Neural progenitor cell (in vitro differentiated cells): ENCODE measurements at regions not wholly inside any gene's neighbourhood (a gene's known extent, or its start where the extent isn't known, plus 50 kb on each side); places are given as distances from the start of the nearest gene placed in this dataset.

Experiments
- DNase-seq: peaks from one replicate; pipeline ENCODE4 v3.0.0-alpha.2; 2016; ENCODE audit warnings: low spot score
- H2AFZ ChIP-seq: fragments of 200-600 bp; sonication (generic); replicated peaks from 2 replicates; pipeline ENCODE4 v1.6.1; 2016; ENCODE audit warnings: antibody characterized with exemption
- H3F3A ChIP-seq: fragments of 200-600 bp; sonication (generic); 2 replicates; pipeline ENCODE4 v1.6.1; 2016; ENCODE audit warnings: antibody characterized with exemption, low read depth
- H3K27ac ChIP-seq: fragments of 200-600 bp; sonication (generic); 2 replicates; pipeline ENCODE4 v1.5.1; 2016; ENCODE audit warnings: mild to moderate bottlenecking
- H3K27me3 ChIP-seq: fragments of 200-600 bp; sonication (generic); 2 replicates; pipeline ENCODE4 v1.6.1; 2016; ENCODE audit warnings: mild to moderate bottlenecking, moderate library complexity
- H3K36me3 ChIP-seq: fragments of 200-600 bp; sonication (generic); 2 replicates; pipeline ENCODE4 v1.5.1; 2016
- H3K4me1 ChIP-seq: fragments of 200-600 bp; sonication (generic); 2 replicates; pipeline ENCODE4 v1.6.1; 2016; ENCODE audit warnings: mixed run types
- H3K4me2 ChIP-seq: fragments of 200-600 bp; sonication (generic); 2 replicates; pipeline ENCODE4 v1.6.1; 2016
- H3K4me3 ChIP-seq: fragments of 200-600 bp; sonication (generic); 2 replicates; pipeline ENCODE4 v1.5.1; 2016
- H3K79me2 ChIP-seq: fragments of 200-600 bp; sonication (generic); 2 replicates; pipeline ENCODE4 v1.6.1; 2016; ENCODE audit warnings: low read depth
- H3K9ac ChIP-seq: fragments of 200-600 bp; sonication (generic); 2 replicates; pipeline ENCODE4 v1.6.1; 2016
- H3K9me3 ChIP-seq: fragments of 200-600 bp; sonication (generic); 2 replicates; pipeline ENCODE4 v1.5.1; 2016; ENCODE audit warnings: low read depth
- H4K20me1 ChIP-seq: fragments of 200-600 bp; sonication (generic); 2 replicates; pipeline ENCODE4 v1.6.1; 2016; ENCODE audit warnings: low read depth
- H3K27ac Mint-ChIP-seq: 3 replicates; pipeline ENCODE4 v1.8.0; 2021; ENCODE audit warnings: mixed read lengths
- H3K27me3 Mint-ChIP-seq: 2 replicates; pipeline ENCODE4 v1.8.0; 2022; ENCODE audit warnings: low read depth, mild to moderate bottlenecking, inconsistent platforms, moderate library complexity, mixed read lengths; ENCODE audit not compliant: insufficient read depth
- H3K36me3 Mint-ChIP-seq: 3 replicates; pipeline ENCODE4 v1.8.0; 2021; ENCODE audit warnings: mixed read lengths
- H3K4me1 Mint-ChIP-seq: 3 replicates; pipeline ENCODE4 v1.8.0; 2021; ENCODE audit warnings: mixed read lengths
- H3K4me3 Mint-ChIP-seq: 3 replicates; pipeline ENCODE4 v1.8.0; 2021; ENCODE audit warnings: mild to moderate bottlenecking, moderate library complexity, mixed read lengths
- H3K9me3 Mint-ChIP-seq: 3 replicates; pipeline ENCODE4 v1.8.0; 2020; ENCODE audit warnings: mixed read lengths
- EZH2 ChIP-seq: fragments of 200-600 bp; sonication (generic); IDR thresholded peaks from 2 replicates; pipeline ENCODE4 v1.6.1; 2017; ENCODE audit warnings: antibody characterized with exemption, mild to moderate bottlenecking, moderate library complexity
- EZH2phosphoT487 ChIP-seq: fragments of 200-600 bp; sonication (generic); IDR thresholded peaks from 2 replicates; pipeline ENCODE4 v1.6.1; 2017; ENCODE audit warnings: antibody characterized with exemption
- TF ChIP-seq, protein P1 (sequence below): fragments of 200-600 bp; sonication (generic); IDR thresholded peaks from 2 replicates; pipeline ENCODE4 v1.5.1; 2017; ENCODE audit warnings: antibody characterized with exemption, mild to moderate bottlenecking

DNA sequence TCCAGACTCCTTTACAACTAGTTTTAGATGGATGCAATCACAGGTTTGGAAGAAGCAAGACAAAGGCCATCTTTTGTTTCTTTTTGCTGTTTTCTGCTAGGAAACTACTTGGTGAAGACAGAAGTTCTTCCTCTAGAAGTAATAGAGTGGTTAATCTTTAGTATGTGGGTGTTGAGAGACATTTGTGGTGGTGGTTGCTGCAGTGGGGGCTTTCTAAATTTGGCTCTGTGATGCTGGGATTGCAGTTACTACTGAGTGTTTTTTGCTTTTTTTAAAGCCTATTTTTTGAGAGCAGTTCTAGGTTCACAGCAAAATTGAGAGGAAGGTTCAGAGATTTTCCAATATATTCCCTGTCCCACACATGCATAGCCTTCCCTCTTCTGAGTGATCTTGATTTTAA lies 120.0 kb downstream of the AASDHPPT start:
- no peak overlapping the region for H3K4me3 Mint-ChIP-seq
- H3K4me1 Mint-ChIP-seq, result no peaks in the 10 kb centered on the region
- no peaks in the 10 kb centered on the region for H3K36me3 Mint-ChIP-seq
- no peak for TF ChIP-seq EZH2
- H3F3A ChIP-seq, result no peaks in the 10 kb centered on the region
- H3K9me3 Mint-ChIP-seq, result no peaks in the 10 kb centered on the region
- no peaks in the 10 kb centered on the region for H3K27me3 Mint-ChIP-seq
- no peak overlapping the region for H3K27ac Mint-ChIP-seq
- no peak overlapping the region for H3K4me3 ChIP-seq
- H4K20me1 ChIP-seq, result no peaks in the 10 kb centered on the region
- no peak for DNase-seq
- H3K4me1 ChIP-seq, result no peaks in the 10 kb centered on the region
- H3K4me2 ChIP-seq, result no peak overlapping the region
- H3K27ac ChIP-seq, result no peak overlapping the region
- no peaks in the 10 kb centered on the region for H3K36me3 ChIP-seq
- no peak overlapping the region for H2AFZ ChIP-seq
- H3K9me3 ChIP-seq, result no peaks in the 10 kb centered on the region
- no peak overlapping the region for H3K9ac ChIP-seq
- H3K79me2 ChIP-seq, result no peaks in the 10 kb centered on the region
- H3K27me3 ChIP-seq, result no peaks in the 10 kb centered on the region

DNA sequence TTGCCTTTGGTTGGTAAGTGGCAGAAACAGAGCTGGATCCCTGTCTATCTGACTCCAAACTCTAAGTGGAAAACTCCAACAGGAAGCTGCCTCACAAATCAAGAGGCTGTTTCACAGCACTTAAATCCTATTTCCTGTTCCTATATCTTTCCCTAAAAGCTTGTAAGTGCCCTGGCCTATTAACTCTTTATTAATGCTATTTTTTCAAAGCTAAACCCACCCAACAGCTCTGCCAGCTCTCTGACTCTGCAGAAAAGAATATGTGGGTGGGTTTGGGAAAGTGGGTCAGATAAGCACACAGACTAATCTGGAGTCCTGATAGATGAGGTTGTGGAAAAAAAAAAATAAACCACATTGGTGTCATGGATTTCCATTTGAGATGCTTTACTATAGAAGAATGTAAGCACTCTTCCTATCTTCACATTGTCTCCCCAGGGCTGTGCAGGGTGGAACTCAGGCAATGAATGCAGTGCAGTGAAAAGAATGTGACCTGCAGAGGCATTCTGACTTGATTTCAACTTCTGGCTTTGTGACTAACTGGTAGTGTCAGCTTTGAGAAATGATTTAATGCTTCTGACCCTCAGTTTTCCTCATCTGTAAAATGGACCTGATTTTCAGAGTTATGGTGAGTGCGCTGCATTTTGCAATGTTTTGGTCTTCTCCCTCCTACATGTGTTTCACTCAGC lies 125.6 kb downstream of the AASDHPPT start:
- Mint-ChIP-seq H3K27me3 (peaks cover 2% of the 10 kb centered on the region), H3K4me1 (peaks cover 5% of the 10 kb centered on the region), H3K36me3 (no peaks in the 10 kb centered on the region), H3K9me3 (no peaks in the 10 kb centered on the region), H3K4me3 (no peak overlapping the region), H3K27ac (no peak overlapping the region)
- Histone ChIP-seq H4K20me1 (no peaks in the 10 kb centered on the region), H2AFZ (no peak overlapping the region), H3K36me3 (no peaks in the 10 kb centered on the region), H3K79me2 (no peaks in the 10 kb centered on the region), H3K9me3 (no peaks in the 10 kb centered on the region), H3K9ac (no peak overlapping the region), H3K4me1 (no peaks in the 10 kb centered on the region), H3F3A (no peaks in the 10 kb centered on the region), H3K4me2 (no peak overlapping the region), H3K27me3 (no peaks in the 10 kb centered on the region), H3K27ac (no peak overlapping the region), H3K4me3 (no peak overlapping the region)
- TF ChIP-seq EZH2phosphoT487 (no peak), EZH2 (no peak)
- TF ChIP-seq, protein P1, sequence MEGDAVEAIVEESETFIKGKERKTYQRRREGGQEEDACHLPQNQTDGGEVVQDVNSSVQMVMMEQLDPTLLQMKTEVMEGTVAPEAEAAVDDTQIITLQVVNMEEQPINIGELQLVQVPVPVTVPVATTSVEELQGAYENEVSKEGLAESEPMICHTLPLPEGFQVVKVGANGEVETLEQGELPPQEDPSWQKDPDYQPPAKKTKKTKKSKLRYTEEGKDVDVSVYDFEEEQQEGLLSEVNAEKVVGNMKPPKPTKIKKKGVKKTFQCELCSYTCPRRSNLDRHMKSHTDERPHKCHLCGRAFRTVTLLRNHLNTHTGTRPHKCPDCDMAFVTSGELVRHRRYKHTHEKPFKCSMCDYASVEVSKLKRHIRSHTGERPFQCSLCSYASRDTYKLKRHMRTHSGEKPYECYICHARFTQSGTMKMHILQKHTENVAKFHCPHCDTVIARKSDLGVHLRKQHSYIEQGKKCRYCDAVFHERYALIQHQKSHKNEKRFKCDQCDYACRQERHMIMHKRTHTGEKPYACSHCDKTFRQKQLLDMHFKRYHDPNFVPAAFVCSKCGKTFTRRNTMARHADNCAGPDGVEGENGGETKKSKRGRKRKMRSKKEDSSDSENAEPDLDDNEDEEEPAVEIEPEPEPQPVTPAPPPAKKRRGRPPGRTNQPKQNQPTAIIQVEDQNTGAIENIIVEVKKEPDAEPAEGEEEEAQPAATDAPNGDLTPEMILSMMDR, result no peak
- no peak for DNase-seq

DNA sequence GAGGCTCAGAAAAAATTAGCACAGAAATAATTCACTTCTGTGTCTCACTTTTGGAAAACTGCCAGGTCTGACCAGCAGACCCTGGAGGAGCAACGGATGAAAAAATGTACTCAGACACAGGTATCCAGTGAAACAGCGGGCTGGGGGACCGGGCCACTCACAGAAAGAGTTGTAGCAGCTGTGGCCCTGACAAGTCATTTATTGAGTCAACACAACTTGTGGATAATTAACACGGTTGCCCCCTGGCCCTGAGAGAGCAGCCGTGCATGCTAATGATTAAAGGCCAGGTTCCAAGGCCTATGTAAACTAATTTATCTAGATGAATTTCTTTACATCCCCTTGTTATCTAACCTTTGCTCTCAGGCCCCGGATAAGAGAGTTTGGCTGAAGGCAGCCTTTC lies 131.3 kb downstream of the AASDHPPT start:
- no peak overlapping the region for H3K27ac Mint-ChIP-seq
- no peak for DNase-seq

DNA sequence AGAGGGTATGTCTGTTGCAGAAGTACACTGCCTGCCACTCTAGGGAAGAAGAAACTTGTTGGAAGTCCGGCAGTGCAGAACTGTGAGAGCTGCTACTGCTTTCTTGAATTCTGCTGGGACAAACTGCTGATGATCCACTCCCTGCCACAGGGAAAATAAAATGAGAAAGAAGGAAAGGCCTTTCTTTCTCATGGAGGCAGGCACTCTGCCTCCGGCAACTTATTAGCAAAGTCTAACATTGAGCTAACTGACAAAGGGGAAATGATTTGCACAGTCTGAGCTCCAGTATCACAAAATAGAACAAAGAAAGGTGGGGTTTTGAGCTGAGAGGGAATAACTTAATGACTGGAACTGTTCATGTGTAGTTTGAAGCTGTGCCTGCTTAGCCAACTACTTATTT lies 134.6 kb downstream of the AASDHPPT start:
- Histone ChIP-seq H3K27me3 (no peaks in the 10 kb centered on the region), H3K36me3 (no peaks in the 10 kb centered on the region), H4K20me1 (no peaks in the 10 kb centered on the region), H3K27ac (no peak overlapping the region), H3F3A (no peaks in the 10 kb centered on the region), H3K4me2 (no peak overlapping the region), H3K4me1 (peaks cover 7% of the 10 kb centered on the region), H3K9ac (no peak overlapping the region), H3K9me3 (no peaks in the 10 kb centered on the region), H3K4me3 (no peak overlapping the region), H3K79me2 (no peaks in the 10 kb centered on the region), H2AFZ (no peak overlapping the region)
- no peak for DNase-seq
- Mint-ChIP-seq H3K4me3 (no peak overlapping the region), H3K27ac (no peak overlapping the region), H3K36me3 (no peaks in the 10 kb centered on the region), H3K27me3 (peaks cover 3% of the 10 kb centered on the region), H3K4me1 (peaks cover 5% of the 10 kb centered on the region), H3K9me3 (no peaks in the 10 kb centered on the region)
- TF ChIP-seq, protein P1, result no peak
- TF ChIP-seq EZH2 (no peak), EZH2phosphoT487 (no peak)

More for the DNA sequence above, 131.3 kb downstream of the AASDHPPT start:
- Mint-ChIP-seq H3K27me3 (peaks cover 2% of the 10 kb centered on the region), H3K4me3 (no peak overlapping the region), H3K4me1 (peaks cover 10% of the 10 kb centered on the region), H3K36me3 (no peaks in the 10 kb centered on the region), H3K9me3 (no peaks in the 10 kb centered on the region)
- H4K20me1 ChIP-seq, result no peaks in the 10 kb centered on the region
- no peak overlapping the region for H3K27ac ChIP-seq
- H3K9me3 ChIP-seq, result no peaks in the 10 kb centered on the region
- no peaks in the 10 kb centered on the region for H3F3A ChIP-seq
- H3K27me3 ChIP-seq, result no peaks in the 10 kb centered on the region
- no peak overlapping the region for H3K9ac ChIP-seq
- no peaks in the 10 kb centered on the region for H3K79me2 ChIP-seq
- H3K4me2 ChIP-seq, result no peak overlapping the region
- no peak overlapping the region for H3K4me3 ChIP-seq
- TF ChIP-seq, protein P1, result no peak
- no peak for TF ChIP-seq EZH2phosphoT487
- TF ChIP-seq EZH2, result no peak
- H3K36me3 ChIP-seq, result no peaks in the 10 kb centered on the region
- no peak overlapping the region for H2AFZ ChIP-seq
- H3K4me1 ChIP-seq, result no peaks in the 10 kb centered on the region
